ENCODE measurements at regions not wholly inside any gene's neighbourhood (a gene's known extent, or its start where the extent isn't known, plus 50 kb on each side); places are given as distances from the start of the nearest gene placed in this dataset.
"Not testable (repeated sequence)": the region's sequence is repeated elsewhere in the genome, so short reads cannot be mapped to it uniquely, and the experiment has no call there.

DNA sequence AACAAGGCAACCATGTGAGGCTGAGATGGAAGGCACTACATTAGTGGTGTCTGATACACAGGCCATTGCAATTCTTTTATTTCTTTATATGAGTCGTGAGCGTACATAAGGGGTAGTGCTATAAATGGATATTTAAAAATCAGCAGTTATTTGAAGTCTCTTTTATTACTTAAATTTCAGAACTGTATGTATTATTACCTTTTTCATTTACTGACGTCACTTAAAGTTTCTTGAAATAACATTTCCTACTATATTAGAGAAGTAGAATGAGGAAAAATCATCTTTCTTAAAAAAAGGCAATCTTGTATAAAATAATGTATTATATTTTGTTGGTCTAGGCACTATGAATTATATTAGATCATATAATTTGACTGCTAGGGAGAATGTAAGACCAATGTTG is 280.9 kb upstream of the CYLC2 start:
- no peak for DNase-seq

DNA sequence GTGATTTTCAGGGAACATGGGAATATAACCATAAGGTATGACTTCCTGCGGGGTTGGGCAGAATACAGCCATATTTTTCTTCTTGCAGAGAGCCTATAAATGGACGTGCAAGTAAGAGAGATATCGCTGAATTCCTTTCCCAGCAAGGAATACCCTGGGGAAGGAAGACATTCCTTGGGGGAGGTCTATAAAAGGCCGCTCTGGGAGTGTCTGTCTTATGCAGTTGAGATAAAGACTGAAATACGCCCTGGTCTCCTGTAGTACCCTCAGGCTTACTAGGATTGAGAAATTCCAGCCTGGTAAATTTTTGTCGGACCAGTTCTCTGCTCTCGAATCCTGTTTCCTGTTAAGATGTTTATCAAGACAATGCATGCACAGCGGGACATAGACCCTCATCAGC is 282.2 kb upstream of the CYLC2 start:
- DNase-seq, result peak; percentile 8

DNA sequence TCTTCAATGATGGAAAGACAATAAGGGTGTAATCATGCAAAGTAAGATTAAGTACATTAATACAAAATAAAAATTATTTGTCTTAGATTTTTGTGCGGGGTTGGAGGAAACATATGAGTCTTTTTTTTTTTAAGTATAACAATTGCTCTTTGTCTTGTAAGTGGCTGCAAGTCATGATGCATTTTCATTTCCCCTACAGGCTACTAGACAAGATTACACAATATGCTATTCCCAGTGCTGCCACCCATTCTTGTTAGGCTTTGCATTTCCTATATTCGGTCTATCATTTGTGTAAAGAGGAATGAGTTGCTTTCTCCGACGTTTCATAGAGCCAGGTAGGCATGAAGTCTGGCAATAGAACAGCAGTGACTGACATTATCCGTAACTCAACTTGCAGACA is 294.2 kb upstream of the CYLC2 start:
- DNase-seq, result peak; percentile 1

DNA sequence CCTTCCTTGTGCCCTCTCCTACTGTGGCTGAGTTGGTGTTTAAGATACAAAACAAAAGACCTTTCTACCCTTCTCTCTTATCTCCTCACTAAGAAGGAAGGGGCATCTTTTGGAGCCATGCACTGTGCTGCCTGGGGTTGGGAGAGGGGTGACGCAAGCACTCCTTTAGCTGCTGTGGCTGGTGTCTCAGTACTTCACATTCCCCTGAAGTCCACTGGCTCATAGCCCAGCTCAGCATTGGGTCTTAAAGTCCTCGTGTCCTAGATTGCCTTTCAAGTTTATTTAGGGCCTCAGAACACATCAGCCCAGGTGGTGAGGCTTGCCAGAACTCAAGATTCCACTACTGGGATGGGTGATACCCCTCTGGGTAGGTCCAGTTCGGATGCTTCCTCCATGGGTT is 325.9 kb upstream of the CYLC2 start:
- DNase-seq, result no peak

DNA sequence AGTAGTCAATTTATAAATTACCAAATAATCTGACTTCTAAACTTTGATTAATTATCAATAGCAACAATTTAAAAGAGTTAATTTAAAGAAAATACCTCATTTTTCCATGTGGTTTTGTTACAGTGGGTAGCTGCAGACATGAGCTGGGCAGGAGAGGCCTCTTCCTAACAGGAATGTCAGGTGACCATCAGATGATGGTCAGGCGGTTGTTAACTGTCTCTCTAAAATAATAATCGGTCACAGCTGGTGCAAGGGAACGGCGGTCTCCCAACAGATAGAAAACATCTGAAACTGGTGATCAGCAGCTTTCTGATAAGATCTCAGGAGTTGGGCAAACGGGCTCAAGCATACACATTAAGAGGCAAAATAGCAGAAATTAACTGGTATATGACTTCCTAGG is 342.7 kb upstream of the CYLC2 start:
- DNase-seq, result no peak

DNA sequence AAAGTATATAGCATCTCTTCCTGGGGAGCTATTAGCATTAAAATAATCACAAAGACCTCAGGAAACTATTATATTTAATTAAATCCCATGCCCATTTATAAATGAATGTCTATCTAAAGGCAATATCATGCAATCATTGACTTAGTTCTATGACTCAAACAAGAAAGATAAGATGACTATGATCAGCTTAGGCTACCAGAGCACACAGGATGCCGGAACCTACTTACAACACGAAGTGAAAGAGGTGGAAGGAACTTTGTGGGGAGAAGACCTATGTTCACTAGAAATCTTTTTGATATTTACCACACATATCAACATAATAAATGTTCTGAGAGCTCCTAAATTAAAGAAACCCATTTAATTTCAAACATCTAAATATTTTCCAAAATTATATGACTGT is 344.2 kb upstream of the CYLC2 start:
- no peak for DNase-seq

DNA sequence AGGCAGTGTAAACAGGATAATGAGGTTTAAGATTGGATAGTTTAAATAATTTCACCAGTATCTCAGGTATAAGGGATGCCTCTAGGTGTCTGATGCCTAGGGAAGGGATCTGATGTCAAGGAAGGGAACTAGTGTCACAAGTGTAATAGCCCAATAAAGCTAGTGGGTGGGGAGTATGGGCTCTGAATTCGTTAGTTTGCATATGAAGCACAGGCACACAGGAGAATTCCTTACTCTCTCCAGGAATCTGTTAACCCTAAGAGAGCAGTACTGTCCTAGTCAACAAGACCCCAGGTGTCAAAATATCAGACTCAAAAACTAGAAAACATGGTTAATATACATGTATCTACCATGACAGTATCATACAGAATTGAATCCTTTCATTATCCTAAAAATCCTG is 352.5 kb upstream of the CYLC2 start:
- DNase-seq, result no peak

DNA sequence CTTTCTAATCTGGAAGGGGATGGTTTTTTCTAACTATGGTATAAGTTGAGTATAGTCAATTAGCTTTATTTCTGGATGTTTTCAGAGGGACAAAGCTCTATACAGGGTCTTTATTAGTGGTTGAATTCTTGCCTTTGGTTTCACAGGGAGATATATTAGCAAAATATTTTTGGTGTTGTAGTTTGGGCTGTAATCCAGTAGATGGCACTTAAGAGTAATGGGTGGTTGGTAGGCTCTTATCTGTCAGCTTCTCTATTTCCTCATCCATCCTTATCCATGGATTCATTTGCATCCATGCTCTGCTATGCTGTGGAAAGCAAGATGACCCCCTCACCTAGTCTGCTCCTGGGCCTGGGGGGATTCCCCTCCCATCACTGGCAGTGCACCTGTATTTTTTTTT is 363.6 kb upstream of the CYLC2 start:
- peak; percentile 48 for DNase-seq

DNA sequence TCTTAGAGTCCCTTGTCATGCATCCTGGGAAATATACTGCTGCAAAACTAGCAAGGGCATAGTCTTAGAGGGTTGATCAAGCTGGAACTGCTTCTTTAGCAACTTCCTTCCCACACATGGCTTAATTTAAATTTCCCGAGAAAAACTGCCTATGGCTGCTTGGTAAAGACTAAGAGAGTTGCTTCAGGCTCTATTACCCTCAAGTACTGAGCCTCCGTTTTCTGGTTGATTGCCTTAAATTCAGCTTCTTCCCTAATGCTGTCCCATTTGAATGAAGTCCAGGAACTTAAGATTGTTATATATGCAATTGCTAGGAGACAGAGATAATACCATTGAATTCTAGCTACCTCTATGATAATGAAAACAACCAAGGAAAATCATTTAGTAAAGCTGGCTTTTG is 385.7 kb upstream of the CYLC2 start:
- DNase-seq, result no peak

DNA sequence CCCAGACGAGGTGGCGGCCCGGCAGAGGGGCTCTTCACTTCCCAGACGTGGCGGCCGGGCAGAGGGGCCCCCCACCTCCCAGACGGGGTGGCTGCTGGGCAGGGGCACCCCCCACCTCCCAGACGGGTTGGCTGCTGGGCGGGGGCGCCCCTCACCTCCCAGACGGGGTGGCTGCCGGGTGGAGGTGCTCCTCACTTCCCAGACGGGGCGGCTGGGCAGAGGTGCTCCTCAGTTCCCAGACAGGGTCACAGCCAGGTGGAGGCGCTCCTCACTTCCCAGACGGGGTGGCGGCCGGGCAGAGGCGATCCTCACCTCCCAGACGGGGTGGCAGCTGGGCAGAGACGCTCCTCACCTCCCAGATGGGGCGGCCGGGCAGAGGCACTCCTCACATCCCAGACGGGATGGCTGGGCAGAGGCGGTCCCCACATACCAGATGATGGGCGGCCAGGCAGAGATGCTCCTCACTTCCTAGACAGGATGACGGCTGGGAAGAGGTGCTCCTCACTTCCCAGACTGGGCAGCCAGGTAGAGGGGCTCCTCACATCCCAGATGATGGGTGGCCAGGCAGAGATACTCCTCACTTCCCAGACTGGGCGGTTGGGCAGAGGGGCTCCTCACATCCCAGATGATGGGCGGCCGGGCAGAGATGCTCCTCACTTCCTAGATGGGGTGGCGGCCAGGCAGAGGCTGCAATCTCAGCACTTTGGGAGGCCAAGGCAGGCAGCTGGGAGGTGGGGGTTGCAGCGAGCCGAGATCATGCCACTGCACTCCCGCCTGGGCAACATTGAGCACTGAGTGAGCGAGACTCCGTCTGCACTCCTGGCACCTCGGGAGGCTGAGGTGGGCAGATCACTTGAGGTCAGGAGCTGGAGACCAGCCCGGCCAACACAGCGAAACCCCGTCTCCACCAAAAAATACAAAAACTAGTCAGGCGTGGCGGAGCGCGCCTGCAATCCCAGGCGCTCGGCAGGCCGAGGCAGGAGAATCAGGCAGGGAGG is 391.6 kb upstream of the CYLC2 start:
- DNase-seq, result not testable (repeated sequence)

DNA sequence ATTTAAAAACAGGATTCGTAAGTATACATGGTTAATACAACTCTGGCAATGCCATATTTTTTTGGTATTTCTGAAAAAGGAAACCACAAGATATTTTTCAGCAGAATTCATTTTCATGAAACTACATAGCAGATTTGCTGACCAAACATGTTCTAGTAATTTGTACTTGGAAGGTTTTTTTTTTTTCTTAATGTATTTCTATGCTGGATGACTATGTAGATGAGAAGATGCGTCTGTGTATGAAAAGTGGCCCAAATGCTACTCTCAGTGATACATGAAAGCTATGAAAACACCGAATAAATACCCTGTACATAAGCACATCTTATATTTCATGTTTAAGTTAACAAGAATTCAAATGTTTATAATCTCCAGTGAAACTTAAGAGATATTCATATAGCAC is 400.9 kb upstream of the CYLC2 start:
- no peak for DNase-seq

DNA sequence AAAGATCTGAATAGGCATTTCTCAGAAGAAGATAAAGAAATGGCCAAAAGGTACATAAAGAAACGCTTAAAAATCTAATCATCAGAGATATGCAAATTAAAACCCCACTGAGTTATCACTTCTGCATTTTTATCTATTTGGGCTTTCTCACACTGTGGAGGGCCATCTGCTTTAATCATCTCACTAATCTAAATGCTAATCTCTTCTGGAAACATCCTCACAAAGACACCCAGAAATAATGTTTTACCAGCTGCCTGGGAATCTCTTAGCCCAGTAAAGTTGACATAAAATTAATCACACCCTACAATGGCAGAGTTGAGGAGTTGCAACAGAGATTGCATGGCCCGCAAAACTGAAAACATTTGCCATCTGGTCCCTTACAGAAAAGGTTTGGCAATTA is 407.9 kb upstream of the CYLC2 start:
- peak; percentile 83 for DNase-seq

DNA sequence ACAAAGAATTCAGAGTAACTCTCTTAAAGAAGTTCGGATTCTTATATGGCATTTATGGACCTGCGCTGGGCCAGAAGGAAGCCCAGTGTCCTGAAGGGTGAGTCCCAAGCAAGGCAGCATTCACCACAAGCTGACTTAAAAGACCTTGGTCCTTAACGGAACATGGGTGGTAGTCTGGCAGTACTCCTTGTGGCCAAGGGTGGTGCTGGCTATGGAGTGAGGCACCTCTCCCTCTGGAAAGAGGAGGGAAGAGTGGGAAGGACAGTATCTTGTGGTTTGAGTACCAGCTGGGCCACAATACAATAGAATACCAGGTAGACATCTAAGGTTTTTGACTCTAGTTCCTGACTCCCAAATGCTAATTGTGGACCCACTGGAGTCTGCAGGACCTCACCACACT is 425.7 kb upstream of the CYLC2 start:
- DNase-seq, result no peak

DNA sequence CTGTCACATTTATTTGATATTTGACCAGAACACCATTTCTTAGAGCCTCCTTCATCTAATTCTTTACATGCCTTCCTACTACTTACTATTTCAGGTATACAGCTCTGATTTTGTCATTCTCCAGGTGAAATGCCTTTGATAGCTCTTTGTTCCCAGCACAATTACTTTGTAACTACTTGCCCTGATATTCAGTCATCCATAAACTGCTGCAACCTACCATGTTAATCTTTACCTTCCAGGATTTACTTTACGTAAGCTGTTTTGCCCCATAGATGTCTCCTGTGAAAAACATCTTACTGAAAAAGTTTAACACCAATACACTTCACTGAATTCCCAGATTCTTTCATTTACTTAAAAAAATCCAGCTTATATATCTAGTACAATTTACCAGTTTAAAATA is 443.8 kb upstream of the CYLC2 start:
- no peak for DNase-seq

DNA sequence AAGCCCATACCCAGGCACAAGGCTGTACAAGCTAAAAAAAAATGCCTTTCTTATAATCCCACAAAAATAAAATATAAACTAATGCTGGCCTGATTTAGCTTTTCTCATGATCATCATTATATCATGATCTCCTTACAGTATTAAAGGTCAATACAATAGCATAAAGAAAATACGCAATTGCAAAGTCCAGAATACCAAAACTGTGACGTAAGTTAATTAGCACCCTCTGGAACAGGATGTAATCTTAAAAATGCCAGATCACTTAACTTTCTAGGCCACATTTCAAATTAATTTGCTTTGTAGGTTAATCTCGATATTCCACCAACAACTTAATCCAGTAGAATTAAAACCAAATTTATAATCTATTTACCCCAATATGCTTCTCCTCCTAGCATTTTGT is 444.2 kb upstream of the CYLC2 start:
- no peak for DNase-seq

DNA sequence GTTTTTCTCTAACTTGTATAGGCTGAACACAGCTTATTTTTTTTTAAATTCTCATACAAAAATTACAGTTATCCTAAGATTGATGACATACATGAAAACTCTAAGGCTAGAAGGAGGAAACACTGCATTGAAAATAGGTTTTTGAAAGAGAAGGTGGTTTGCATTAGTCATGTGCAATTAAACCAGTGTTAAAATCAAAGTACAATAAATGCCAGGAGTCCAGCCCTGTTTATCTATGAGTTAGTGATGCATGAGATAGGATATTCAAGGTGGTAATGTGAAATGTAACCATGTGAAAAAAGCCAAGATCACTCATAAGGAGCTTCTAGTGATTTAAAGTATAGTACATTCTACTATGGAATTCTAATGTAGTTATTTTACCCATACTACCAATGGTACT is 444.9 kb upstream of the CYLC2 start:
- no peak for DNase-seq

DNA sequence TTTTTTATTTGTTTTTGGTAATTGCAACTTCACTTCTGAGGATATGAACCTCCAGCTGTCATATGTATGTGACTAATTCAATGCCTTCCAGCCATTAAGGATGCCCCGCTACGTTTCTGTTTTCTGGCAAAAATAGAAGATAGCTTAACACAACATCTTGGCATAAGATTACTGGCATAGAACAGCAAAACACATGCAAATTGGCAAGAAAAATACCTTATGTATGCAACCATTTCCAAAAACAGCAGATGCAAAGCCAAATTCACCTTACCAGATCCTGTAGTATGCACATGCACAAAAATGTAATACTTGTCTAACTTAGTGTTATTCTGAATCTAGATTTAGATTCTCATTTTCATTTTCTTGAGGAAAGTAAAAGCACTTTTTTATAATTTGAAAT is 461.1 kb upstream of the CYLC2 start:
- DNase-seq, result no peak

DNA sequence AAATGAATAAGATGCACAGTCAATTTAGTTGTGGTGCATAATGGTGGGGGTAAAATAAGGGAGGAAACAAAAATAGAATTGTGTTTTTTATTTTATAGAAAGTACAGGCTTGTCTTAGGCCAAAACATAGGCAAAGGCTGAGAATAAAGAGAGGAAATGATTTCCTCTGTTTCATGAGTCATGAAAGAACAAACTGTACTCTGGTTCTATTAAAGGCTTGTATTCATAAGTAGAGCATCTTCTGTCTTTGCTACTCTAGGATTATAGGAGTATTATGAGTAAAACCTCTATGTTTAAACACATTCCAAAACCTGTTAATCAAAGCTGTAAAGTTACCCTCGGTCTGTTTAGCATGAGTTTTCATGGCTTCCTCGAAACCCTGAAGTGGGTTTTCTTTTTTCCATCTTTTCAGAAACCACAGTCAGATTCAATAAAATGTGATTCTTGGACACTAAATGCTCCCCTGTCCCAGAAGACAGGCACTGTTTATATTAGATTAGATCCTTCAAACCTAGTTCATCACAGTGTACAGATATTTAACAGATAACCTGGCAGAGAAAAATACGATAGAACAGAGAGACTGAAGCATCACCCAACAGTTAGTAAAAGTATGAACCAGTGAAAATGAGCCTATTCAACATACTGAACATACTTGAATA is 473.9 kb upstream of the CYLC2 start:
- DNase-seq, result no peak

DNA sequence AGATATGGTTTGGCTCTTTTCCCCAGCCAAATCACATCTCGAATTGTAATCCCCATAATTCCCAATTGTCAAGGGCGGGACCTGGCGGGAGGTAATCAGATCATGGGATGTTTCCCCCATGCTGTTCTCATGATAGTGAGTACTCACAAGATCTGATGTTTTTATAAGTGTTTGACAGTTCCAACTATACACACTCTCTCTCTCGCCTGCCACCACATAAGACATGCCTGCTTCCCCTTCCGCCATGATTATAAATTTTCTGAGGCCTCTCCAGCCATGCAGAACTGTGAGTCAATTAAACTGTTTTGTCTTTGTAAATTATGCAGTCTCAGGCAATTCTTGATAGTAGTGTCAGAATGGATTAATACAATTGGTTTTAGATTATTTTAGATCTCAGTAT is 475.7 kb upstream of the CYLC2 start:
- DNase-seq, result no peak

DNA sequence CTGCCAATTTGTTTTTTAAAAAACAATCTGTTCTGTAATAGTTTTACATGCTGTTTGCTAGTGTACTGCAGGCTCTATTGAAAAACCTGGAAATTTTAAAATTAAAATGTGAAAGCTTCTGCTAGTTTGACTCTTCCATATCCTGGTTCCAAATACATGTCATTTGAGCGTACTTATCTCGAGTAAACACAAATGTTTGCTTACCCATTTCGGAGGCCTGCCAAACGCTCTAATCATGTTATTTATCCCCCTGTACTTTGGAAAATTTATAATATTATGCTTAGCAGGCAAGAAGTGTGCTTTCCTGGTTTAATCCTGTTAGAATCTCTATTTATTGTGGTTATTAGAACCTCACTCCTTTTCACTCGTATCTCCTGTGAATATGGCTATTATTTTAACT is 476.8 kb upstream of the CYLC2 start:
- DNase-seq, result no peak

DNA sequence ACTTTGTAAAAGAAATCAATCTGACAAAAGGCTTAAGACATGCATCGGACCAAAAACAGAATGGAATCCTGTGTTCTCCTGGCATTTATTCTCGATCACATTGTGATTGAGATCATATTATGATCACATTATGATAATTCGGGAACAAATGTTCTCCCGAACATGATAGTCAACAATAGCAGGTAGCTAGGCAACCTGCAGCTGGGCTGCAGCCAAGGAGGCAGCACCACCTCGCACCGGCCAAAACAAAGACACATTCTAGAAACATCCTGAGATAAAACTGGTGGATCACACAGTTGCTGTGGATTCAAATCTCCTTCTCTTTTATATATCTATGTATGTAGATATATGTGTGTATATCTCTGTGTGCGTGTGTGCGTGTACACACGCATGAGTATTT is 480.6 kb upstream of the CYLC2 start:
- no peak for DNase-seq

DNA sequence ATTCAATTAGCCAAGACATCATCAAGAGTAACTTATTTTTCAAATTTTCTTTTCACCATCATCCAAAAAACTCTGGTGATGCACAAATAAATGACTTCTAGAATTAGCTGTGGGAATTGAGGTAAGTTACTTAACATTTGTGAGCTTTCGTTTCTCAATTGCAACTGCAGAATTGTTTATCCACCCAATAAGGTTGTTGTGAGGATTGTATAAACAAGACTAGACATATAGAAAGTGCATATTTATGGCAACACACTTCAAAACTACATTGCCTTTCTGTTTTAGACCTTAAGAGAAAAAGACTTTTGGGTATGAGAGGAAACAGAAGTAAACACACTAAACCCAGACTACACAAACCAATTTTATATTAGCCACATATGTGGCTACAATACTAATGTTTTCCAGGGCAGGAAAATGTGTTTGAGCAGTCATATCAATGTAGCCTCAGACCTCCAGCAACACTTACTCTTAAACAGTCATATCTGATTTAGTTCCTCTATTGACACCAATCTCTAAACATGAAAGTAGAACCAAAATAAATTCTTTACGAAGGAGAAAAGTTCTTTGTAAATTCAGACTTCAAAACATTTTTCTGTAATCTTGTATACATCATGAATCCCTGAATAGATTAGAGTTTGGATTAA is 488.0 kb upstream of the CYLC2 start:
- DNase-seq, result no peak

DNA sequence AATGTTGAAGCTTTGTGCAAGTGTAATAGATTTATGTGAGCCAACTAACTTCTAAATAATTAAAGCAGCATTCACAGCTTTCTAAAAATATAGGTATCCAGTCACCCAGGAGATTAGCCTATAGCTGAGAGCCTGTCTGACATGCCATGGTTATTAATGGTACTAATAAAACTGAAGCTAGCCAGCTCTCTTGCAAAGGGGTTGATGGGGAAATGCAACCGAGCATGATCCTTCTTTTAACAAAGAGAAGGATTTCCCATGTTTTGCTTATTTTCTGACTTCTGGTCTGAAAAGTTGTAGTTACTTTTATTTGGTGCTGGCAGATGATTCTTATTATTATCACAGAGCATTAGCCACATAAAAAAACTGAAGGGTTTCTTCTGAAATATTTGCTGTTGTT is 488.7 kb upstream of the CYLC2 start:
- DNase-seq, result no peak

DNA sequence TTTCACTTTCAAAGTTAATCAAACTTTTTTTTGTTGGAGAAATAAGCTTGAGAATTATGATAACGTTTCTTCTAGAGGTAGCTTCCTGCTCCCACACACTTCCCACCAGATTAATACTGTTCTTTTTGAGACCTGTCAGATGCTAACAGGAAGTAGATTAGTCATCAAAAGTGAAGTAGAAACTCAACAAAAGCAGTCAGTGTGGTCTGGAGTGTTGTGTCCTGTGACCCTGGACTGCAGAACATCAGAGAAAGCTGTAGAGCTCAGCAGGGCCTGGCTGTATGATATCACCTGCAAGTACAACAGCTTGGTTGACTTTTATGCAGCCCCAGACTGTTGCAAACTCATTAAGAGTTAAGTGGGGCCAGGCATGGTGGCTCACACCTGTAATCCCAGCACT is 495.7 kb upstream of the CYLC2 start:
- DNase-seq, result no peak

Data from NCI-H82 (cell line).